Colonic mucosa (tissue), 4 donors: ENCODE measurements at regions not wholly inside any gene's neighbourhood (a gene's known extent, or its start where the extent isn't known, plus 50 kb on each side); places are given as distances from the start of the nearest gene placed in this dataset.

Experiments
- DNase-seq: peaks from one replicate; pipeline ENCODE4 v3.0.0-alpha.2; 2020
- H3K27ac ChIP-seq: fragments of 200-600 bp; one replicate; pipeline ENCODE4 v1.8.0; 2021
- H3K27me3 ChIP-seq: fragments of 200-600 bp; one replicate; pipeline ENCODE4 v1.8.0; 2021
- H3K36me3 ChIP-seq: fragments of 200-600 bp; one replicate; pipeline ENCODE4 v1.8.0; 2021
- H3K4me1 ChIP-seq: fragments of 200-600 bp; one replicate; pipeline ENCODE4 v1.8.0; 2021; ENCODE audit warnings: mild to moderate bottlenecking
- H3K4me3 ChIP-seq: fragments of 200-600 bp; one replicate; pipeline ENCODE4 v1.8.0; 2021
- H3K9ac ChIP-seq, 2 donors: one replicate each; pipeline ENCODE4 v1.7.0; 2013; ENCODE audit warnings: control low read depth in 2 of 2, low read depth in 2 of 2, low read length in 2 of 2
- H3K9me3 ChIP-seq: fragments of 200-600 bp; one replicate; pipeline ENCODE4 v1.8.0; 2021
- intact Hi-C: fragments of 100-400 bp; cut with DNase I; formaldehyde crosslinking; loops from one replicate; pipeline ENCODE4 v1.14.1; 2022
- TF ChIP-seq, protein P1 (sequence below): fragments of 200-600 bp; IDR thresholded peaks from one replicate; pipeline ENCODE4 v1.8.0; 2022; ENCODE audit warnings: antibody characterized with exemption, mild to moderate bottlenecking
- donor health status: healthy.
- donor health status: DM: no; HTN: no; CAD: no.
- donor health status: DM: no; HTN: no; CAD: no.

- Histone ChIP-seq H3K4me1 (no peaks in the 10 kb centered on the region), H3K9me3 (no peaks in the 10 kb centered on the region), H3K27me3 (no peaks in the 10 kb centered on the region), H3K4me3 (no peak overlapping the region), H3K9ac (no peak overlapping the region), H3K36me3 (no peaks in the 10 kb centered on the region), H3K27ac (no peak overlapping the region)
- intact Hi-C loops = no loop called here
- no peak for DNase-seq
- TF ChIP-seq, protein P1, sequence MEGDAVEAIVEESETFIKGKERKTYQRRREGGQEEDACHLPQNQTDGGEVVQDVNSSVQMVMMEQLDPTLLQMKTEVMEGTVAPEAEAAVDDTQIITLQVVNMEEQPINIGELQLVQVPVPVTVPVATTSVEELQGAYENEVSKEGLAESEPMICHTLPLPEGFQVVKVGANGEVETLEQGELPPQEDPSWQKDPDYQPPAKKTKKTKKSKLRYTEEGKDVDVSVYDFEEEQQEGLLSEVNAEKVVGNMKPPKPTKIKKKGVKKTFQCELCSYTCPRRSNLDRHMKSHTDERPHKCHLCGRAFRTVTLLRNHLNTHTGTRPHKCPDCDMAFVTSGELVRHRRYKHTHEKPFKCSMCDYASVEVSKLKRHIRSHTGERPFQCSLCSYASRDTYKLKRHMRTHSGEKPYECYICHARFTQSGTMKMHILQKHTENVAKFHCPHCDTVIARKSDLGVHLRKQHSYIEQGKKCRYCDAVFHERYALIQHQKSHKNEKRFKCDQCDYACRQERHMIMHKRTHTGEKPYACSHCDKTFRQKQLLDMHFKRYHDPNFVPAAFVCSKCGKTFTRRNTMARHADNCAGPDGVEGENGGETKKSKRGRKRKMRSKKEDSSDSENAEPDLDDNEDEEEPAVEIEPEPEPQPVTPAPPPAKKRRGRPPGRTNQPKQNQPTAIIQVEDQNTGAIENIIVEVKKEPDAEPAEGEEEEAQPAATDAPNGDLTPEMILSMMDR = no peak
These were observed 534.0 kb downstream of the PKHD1 start for GRCh38 chr6:51553246-51554015.

GRCh38 chr6:51554029-51554428 is 533.4 kb downstream of the PKHD1 start:
- TF ChIP-seq, protein P1 = no peak
- Histone ChIP-seq H3K9ac (no peak overlapping the region), H3K27me3 (no peaks in the 10 kb centered on the region), H3K4me1 (no peaks in the 10 kb centered on the region), H3K9me3 (no peaks in the 10 kb centered on the region), H3K4me3 (no peak overlapping the region), H3K36me3 (no peaks in the 10 kb centered on the region), H3K27ac (no peak overlapping the region)
- intact Hi-C loops = no loop called here
- DNase-seq = no peak

DNA sequence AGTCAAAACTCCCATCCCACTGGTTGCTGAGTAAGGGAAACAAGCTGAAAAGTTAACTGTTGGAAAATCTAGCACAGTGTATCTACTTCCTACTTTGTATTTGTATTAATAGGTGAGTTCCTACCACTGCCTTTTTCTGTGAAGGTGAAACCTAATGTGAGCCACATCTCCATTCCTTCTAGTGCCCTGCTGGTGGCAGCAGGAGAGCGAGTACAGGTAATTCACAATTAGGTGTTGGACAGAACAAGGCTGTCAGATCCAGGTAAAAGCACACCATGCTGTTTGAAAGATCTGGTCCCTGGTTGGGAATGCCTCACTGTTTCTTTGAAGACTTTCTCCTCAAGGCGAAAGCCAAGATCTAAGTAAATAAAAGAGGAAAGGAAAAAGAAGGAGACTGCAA is 528.4 kb downstream of the PKHD1 start:
- Histone ChIP-seq H3K9me3 (no peaks in the 10 kb centered on the region), H3K4me1 (no peaks in the 10 kb centered on the region)
- TF ChIP-seq, protein P1 = no peak

DNA sequence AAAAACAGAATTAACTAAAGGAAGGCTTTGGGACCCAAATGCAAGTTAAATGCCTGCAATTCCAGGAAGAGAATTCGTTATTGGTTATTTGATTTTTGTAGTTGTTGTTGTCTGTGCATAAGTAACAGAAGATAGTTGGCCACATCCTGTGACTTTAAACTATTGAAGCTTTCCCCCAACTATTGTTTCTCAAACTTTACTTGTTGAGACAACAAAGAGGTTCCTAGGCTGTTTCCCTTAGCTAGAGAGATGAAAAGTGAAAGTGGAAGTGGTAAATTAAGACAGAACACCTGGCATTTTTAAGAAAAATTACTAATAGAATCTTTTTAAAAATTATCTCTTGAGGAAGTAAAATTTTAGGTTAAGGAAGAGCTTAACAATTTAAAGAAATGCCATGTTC is 525.2 kb downstream of the PKHD1 start:
- H3K4me1 ChIP-seq = no peaks in the 10 kb centered on the region
- no peaks in the 10 kb centered on the region for H3K9me3 ChIP-seq
- no peak overlapping the region for H3K27ac ChIP-seq
- H3K4me3 ChIP-seq = no peak overlapping the region
- H3K27me3 ChIP-seq = no peaks in the 10 kb centered on the region
- DNase-seq = no peak
- no peak overlapping the region for H3K9ac ChIP-seq
- no peaks in the 10 kb centered on the region for H3K36me3 ChIP-seq
- TF ChIP-seq, protein P1 = no peak
- intact Hi-C loops = no loop called here

More for the DNA sequence above, 528.4 kb downstream of the PKHD1 start:
- Histone ChIP-seq H3K27me3 (no peaks in the 10 kb centered on the region), H3K9ac (no peak overlapping the region), H3K27ac (no peak overlapping the region), H3K4me3 (no peak overlapping the region), H3K36me3 (no peaks in the 10 kb centered on the region)
- intact Hi-C loops = no loop called here
- no peak for DNase-seq
